ENCODE measurements at regions not wholly inside any gene's neighbourhood (a gene's known extent, or its start where the extent isn't known, plus 50 kb on each side); places are given as distances from the start of the nearest gene placed in this dataset.
"Not testable (repeated sequence)": the region's sequence is repeated elsewhere in the genome, so short reads cannot be mapped to it uniquely, and the experiment has no call there.

DNA sequence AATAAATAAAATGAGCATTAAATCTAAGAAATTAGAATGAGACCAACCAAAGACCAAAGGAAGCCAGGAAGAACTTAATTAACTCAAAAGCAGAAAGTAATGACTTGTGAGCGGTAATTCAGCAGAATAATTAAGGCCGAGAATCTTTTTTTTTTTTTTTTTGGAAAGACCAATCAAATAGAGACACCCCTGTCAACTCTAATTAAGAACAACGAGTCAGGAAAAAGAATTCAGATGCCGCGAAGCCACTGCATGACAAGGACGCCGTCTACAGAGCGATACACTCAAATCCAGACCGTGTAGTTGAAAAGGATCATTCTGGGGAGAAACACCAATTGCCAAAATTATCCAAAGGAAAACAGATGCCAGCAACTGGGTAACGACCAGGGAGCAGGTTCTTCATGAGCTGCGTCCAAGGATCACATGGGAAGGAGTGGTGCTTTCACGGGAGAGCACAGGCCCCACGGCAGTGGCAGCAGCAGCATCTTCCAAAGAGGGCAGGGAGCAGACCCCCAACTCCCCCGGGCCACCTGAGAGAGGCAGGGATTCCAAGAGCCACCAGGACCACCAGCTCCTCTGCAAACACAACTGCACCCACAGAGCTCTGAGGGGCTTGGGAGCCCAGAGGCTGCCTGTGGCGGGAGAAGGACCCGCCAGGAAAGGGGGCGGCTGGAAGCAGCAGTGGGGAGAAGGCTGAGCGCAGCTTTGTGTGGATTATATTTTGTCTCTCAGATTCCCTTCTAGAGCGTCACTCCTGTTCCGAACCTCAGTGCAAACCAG, 469.8 kb downstream of the BRD1 start:
- no peak for DNase-seq

DNA sequence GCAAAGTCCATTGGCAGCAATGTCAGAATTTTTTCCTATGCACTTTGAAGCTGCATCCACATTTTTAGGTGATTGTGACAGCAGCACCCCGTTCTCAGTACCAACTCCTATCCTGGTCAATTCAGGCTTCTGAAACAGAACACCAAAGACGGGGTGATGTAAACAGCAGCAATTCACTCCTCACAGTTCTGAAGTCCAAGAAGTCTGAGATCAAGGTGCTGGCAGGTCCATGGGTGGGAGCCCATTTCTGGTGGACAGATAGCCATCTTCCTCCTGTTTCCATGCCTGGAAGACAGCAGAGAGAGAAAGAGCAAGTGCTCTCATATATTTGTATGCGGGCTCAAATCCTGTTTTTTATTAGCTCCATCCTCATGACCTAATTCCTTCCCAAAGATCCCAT, 471.2 kb downstream of the BRD1 start:
- DNase-seq, result no peak

DNA sequence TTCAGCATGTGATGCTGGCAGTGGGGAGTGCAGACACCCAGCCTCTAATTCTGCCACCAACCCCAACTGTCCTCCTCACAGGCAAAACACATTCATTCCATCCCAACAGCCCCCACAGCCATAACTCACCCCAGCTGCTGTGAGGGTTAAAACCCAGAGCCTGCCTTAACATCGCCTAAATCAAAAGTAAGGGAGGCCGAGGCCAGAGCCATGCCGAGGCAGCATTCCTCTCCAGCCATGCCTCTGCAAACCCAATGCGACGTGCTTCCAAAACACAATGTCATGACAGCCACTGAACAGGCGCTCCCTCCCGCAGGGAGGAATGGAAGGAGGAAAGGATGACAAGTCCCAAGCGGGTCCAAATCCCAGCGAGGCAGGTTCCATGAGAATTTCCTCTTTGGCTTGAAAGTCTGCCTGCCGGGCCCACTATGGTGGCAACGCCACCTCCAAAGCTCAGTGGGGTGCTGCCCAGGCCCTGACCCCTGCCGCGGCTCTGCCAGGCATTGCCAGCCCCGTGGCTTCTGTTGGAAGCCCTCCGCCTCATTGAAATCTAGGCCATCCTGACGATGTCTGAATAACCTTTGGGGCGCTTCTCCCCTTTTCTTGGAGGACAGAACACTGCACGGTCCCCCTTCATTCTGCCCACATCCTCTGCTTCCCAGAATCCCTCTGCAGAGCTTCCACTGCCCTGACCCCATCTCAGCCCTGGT, 472.3 kb downstream of the BRD1 start:
- DNase-seq, result no peak

DNA sequence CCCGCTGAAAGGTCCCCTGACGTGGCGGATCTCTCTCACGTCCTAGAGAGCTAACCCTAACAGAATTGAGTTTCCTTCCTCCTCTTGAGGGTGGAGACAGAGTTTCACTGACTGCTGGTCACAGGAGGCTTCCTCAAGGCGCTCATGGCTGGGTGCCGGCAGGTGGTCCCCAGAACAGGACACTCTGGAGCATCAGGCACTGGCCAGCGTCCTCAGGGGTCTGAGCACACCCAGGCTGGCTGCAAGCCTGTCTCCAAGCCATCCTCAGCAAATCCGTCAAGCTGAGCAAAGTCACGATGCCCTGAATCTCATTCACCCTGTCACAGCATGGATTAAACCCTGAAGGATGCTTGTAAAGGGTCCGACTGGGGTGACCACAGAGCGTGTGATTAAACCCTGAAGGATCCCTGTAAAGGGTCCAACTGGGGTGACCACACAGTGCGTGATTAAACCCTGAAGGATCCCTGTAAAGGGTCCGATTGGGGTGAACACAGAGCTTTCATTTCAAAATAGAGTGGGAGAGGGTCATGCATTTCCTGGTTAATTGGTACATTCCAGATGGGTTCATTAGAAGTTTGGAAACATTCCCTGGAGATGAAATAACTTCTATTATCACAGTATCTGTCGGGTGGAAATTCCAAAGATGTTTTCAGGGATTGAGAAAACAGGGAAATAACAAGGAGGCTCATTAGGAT, 473.0 kb downstream of the BRD1 start:
- no peak for DNase-seq

DNA sequence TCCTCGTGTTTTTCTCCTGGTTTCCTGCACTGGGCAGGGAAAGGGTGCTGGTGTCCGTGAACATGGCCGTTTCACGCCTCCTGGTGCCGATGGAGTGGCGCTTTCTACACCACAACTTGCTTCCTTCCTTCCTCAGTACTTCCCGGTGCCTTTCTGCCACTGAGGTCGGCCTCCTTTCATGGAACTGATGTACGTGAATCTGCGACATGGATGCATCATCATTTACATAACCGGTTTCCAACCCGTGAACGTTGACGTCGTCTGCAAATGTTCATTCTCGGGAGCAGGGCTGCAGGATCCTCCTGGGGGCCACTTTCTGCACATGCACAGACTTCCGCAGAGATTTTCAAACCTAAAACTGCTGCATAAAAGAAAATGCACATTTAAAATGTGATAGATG, 474.4 kb downstream of the BRD1 start:
- no peak for DNase-seq

DNA sequence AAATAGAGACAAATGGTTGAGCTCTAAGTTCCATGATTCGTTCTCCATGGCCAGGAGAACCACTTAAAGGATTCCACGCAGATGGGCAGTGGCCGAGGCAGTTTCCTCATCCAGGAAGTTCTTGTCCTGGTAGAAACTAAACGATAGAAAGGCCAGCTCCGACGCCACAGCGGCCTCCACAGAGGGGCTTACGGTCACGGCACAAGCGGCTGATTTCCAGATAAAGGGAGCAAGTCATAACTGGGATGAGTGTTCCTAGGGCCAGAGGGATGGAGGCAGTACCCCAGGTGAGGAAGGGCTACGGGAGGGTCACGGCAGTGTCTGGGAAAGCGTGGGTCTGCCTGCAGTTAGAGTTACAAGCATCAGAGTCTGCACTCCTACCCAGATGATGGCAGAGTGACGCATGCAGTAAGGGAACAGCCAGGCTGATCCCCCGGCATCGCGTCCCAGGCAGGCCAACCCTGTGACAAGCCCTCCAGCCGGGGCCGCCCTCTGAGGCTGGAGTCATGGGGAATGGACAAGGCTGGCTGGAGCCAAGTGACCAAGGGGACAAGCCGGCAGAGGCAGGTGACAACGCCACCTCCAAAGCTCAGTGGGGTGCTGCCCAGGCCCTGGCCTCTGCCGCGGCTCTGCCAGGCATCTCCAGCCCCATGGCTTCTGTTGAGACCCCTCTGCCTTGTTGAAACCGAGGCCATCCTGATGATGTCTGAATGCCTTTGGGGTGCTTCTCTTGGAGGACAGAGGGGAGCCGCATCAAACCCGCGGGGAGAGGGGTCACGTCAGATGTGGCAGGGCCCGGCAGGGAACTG, 475.1 kb downstream of the BRD1 start:
- DNase-seq, result no peak

DNA sequence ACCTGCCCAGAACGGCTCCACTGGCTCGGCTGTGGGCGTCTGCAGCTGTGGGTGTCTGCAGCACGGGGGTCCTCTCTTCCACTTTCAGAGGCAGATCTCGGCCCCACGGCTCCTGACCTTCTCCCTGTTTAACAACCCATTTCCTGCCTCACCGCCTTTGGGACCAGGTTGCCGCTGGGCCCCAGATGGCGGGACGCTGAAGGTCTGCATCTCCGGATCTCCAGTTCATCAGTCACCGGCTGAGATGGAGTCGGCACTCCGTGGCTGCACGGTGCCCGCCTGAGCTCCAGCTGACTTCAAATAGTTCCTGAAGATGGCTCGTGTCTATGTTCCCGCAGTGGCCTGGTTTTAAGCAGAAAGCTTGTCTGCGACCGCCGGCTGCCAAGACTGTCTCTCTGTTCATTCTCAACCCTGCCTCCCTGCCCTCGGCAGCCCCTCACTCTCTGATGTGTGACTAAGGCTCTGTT, 475.9 kb downstream of the BRD1 start:
- no peak for DNase-seq

DNA sequence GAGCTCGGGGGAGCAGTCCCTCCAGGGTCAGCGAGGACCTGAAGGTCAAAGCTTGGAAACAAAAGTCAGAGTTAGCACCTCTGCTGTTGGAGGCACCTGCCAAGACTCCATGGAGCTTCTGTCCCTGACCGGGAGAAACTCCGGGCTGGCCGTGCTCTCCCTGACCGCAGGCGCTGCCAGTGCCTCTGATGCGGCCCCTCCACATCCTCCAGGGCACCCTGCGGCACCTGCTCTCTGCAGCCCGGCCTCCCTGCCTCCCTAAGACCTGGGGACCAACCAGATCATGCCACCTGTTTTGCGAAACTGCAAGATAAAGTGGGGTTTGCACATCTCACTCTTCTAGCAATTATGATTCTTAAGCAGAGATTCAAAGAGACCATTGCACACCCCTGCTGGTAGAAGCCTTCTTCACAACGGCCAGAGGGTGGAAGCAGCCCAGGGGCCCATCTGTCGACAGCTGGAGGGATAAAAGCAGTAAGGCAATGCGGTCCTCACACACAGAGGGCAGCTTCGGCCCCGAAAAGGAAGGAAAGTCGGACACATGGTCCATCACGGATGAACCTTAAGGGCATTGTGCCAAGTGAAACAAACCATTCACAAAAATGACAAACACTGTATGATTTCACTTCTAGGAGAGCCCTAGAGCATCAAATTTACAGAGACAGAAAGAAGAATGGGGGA, 477.1 kb downstream of the BRD1 start:
- DNase-seq, result no peak

DNA sequence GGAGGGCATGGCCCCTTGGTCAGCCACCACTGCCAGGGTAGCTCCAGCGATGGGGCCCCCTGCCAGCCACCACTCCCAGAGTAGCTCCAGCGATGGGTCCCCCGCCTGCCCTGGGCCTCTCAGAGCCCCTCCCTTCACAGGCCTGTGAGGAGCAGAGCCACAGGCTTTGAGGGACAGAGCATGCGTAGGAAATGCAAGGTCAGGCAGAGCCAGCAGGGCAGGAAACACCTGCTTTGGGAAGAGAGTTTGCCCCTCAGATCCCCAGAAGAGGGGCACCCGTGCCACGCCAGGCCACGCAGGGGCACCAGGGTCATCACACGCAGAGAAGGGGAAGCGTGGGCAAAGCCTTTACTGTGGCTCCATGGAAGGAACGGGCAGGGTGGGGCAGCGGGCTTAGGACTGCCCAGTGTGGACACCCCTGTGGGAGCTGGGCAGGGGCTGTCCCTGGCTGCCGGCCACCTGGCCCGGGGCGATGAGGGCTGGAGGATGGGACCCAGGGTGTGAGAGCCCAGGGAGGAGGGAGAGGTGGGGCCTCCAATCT, 477.8 kb downstream of the BRD1 start:
- DNase-seq, result no peak

DNA sequence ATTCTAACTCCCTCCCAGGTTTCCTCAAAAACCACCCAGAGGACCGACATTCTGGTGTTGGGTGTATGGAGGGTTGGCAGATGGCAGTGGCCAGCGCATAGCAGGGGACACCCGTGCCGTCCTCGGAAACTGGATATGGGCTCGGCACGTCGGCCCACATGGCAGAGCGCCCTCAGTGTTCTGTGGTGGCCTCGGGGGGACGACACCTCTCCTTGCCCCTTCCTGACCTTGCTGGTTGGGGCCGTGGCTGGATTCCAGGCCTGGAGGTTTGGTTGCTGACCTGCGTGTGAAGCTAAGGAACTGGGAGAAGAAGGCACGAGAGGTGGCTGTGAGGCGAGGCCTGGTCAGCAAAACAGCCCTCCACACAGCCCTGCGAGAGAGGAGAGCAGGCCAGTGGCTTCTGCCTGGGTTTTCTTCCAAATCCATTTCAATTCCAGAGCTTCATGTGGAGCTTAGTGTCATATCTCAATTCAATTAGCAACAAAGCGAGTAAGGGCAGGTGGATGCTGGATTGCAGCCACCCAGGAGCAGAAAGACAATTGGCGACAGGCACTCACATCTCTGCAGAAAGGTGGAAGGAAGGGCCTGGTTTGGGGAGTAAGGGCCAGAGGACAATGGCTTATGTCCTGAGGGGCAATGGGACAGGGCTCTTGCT, 478.4 kb downstream of the BRD1 start:
- DNase-seq, result no peak

DNA sequence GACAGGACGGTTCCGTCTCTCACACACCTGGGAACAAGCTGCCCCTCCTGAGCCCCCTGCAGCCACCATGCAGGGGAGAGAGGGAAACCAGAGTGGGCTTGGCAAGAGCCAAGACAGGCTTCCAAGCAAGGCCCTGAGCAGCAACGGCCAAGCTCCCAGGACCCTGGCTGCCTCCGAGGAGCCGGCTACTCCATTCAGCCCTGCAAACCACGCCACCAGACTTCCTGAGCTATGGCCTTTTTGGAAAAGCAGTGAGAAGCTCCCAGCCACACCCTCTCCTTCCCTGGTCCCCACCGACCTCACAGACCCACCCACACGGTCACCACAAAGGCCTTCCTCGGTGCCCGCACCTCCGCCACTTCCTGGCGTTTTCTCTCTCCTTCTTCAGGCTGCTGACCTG, 479.0 kb downstream of the BRD1 start:
- no peak for DNase-seq

DNA sequence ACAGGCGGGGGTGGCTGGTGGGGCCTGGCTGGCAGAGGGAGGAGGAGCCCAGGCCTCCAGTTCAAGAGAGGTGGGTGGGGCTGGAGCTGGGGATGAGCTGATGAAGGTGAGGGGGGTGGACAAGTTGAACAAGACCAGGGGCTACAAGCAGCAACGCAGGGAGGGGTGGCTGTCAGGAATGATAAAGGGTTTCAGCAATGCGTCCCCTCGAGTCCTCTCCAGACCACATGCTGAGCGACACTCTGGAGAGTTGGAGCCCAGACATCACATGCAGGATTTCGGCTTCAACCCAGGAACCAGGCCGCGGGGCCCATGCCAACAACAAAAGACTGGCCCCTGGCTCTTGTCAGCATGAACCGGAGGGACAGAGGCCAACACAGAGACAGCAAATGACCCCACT, 480.3 kb downstream of the BRD1 start:
- DNase-seq, result no peak

DNA sequence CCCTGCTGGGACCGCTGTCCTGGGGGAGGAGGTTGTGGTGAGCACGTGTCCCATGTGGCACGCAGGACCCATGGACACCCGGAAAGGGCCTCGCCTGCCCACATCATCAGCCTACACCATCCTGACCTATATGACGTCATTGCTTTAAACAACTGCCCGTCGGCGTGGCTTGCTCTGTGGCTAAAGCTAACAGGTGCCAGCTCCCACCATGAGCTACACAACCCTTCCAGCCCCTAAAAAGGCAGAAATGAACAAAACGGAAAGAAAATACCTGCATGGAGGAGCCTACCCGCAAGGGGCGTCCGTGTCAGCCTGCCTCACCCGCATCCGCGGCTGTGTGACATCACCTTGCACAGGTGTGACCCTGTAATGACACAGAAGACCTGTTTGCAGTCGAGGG, 481.8 kb downstream of the BRD1 start:
- DNase-seq, result no peak

DNA sequence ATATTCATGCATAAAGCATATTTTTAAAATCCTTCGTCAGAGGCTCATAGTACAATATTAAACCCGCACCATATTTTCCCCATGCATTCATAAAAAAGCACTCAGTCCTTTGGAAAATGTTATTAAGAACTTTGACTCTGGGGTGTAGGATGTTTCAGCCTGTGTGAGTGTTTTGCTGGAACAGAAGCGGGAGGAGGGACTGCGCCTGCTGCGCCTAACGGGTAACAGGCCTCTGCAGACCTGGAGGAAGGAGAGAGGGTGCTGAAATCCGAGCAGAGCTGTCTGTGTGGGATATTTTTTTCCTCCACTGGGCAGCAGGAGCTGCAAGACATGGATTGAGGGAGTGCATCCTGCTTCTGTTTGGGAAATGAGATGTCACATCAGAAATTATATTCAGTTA, 483.0 kb downstream of the BRD1 start:
- DNase-seq, result no peak

DNA sequence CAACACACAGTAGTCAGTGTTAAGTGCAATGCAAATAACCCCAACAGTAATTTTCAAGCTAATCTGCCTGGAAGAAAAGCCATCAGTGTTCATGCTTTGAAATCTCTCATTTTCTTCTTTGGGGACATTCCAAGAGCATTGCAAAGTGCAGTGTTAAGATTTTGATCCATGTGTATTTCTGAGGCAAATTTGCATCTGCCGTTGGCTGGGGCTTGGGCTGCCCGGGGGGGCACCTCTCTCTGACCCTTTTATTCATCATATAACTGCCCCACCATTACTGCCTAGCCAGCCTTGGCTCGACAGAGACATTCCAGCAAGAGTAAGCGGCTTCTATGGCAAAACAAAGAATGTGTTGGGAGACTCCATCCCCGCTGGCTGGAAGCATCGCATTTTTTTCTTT, 483.5 kb downstream of the BRD1 start:
- no peak for DNase-seq

DNA sequence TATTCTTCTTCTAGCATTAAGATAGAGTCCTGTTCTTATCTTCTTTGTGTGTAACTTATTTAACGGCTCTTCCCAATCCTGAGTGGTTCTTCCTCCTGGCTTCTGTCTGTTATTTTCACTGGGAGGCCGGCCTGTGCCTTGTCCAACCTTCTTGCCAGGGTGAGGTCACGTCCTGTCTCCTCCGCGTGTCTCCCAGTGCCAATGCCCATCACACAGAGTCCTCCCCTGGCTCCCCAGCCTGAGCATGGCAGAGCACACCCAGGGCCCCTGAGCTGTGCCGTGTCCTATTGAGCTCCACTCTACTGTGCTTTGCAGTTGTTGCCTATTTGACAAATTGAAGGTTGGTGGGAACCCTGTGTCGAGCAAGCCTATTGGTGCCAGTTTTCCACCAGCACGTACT, 487.3 kb downstream of the BRD1 start:
- DNase-seq, result no peak

DNA sequence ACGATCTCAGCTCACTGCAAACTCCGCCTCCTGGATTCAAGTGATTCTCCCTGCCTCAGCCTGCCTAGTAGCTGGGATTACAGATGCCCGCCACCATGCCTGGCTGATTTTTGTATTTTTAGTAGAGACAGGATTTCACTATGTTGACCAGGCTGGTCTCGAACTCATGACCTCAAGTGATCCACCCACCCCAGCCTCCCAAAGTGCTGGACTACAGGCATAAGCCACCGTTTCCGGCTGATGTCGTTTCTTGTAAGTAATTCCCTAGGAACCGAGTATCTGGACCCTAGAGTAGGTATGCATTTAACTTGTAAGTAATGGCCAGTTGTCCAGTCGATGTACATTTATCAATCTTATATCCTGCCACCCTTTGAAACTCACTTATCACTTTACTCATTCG, 491.2 kb downstream of the BRD1 start:
- not testable (repeated sequence) for DNase-seq

DNA sequence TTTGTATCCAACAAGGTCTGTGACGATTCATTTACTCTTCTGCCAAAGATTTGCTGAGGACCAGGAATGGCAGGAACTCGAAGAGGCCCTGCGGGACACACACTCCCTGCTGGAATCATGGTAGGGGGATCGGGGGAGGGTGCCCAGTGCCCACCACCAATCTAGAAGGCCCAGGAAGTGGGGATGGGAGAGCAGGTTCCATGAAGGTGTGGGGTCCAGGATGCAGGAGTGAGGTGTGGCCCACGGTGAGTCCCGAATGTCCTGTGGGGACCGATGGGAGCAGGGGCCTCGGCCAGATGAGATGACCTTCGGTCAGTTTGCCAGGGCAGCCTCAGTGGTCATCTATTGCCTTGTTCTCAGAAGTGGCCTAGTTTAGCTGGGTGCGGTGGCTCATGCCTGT, 492.7 kb downstream of the BRD1 start:
- no peak for DNase-seq

DNA sequence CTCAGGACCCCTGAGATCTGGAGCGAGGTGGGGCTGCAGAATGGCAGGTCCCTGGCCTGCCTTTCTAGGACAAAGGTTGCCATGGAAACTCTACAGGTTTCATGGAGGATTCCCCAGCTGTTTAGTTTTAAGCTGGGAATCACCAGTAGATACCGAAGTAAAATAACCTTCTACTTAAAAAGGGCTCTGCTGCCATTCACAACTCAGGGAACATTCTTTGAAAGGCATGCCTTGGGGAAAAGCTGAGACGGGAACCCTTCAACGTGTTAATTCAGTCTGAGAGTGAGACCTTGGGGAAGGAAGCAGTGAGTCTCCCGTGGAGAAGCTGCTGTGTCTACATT, 493.3 kb downstream of the BRD1 start:
- no peak for DNase-seq

DNA sequence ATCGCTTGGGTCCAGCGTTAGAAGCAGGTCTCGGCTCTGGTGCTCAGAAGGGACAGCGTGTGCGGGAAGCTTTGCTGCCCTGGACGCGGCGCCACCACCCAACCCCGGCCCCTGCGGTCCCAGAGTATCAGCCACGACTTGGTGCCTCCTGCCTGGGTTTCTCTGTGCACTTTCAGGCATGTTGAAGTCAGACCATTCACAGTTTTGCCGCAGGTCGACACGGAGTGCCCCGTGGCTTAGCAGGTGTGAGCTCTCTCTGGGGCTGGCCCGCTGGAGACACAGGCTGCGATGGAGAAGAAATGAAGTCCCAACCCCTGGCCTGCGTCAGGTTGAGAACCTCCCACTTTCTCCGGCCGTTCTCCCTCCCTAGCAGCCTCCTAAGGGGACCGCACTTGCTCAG, 494.5 kb downstream of the BRD1 start:
- DNase-seq, result no peak

DNA sequence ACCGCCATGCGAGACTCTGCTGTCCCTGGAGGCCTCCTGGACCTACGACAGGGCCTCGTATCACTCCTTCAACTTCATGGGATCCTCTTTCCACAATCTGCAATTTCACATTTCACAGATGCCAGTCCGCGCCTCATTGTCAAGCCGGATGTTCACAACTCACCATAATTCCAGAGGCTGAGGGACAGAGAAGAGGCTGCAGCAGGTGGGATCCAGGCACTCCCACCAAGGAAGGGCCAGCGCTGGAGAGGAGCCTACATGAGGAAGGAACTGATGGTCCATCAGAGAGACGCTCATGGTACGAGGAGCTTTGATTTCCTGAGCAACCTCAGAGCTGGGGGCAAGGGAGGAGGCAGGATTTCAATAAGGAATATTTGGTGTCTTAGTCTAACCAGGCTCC, 495.0 kb downstream of the BRD1 start:
- no peak for DNase-seq

DNA sequence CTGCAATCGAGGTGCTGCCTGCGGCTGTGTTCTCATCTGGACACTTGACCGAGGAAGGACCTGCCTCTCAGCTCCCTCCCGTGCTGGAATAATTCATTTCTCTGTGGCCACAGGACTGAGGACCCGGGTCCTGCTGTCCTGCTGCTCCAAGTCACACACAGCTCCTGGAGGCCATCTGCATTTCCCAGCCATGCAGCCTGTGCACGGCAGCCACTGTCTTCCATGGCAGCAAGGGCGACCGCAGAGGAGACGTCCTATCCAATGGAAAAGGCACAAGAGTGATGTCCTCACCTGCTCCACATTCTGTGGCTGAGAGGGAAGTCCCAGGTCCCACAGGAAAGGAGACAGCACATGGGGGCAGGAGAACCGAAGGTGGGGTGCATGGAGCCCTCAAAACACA, 495.8 kb downstream of the BRD1 start:
- DNase-seq, result no peak

Measured in dermis blood vessel endothelial cell (primary cell).